Heart left ventricle (tissue), 13 donors: ENCODE measurements at regions not wholly inside any gene's neighbourhood (a gene's known extent, or its start where the extent isn't known, plus 50 kb on each side); places are given as distances from the start of the nearest gene placed in this dataset.

ENCODE experiments used
- CTCF ChIP-seq, 12 donors: fragments of 200-600 bp; sonication (generic) in 4 of 12; IDR thresholded peaks; one replicate each; pipeline versions ENCODE4 v1.5.0 to v1.8.0; 2018 to 2022; ENCODE audit warnings: antibody characterized with exemption in 12 of 12, mild to moderate bottlenecking in 5 of 12
- POLR2A ChIP-seq, 2 donors: fragments of 450-650 bp; IDR thresholded peaks; one replicate each; pipeline ENCODE4 v1.6.1; 2017; ENCODE audit warnings: antibody characterized with exemption in 2 of 2, mild to moderate bottlenecking in 2 of 2, moderate library complexity in 2 of 2
- donor health status: ischemic (EF 13 %, LVEDD 7.1; RV severe dilation, severe dysfunction).
- donor health status: DM: no; HTN: yes; CAD: no.
- donor health status: DM: no; HTN: no; CAD: no.
- donor health status: ischemic (EF 25% LVEDD 6.9; RV normal size, moderate dysfunction).
- donor health status: ischemic (EF 25% LVEDD 5.7; RV mildly dilated, moderate dysfunction).
- donor health status: ischemic (EF 35%, LVEDD 5.7; RV mildly dilated, moderate dysfunction).
- donor health status: nonischemic (EF 11% LVEDD 7.7; RV severe dilation, severe dysfunction).
- donor health status: DM: yes; HTN: yes; CAD: no.
- donor health status: PGD.
- donor health status: ischemic (EF 29% LVEDD 5.4; RV normal size, mild dysfunction).
- donor health status: nonischemic (EF 23%, LVEDD 6.1; RV moderate dilation, normal function).

GRCh38 chr19:31510635-31511034, 161.4 kb upstream of the TSHZ3 start:
- TF ChIP-seq CTCF (IDR thresholded peaks at IDR 0.05): no peak
- no peak for TF ChIP-seq POLR2A (IDR thresholded peaks at IDR 0.05)
